ENCODE measurements at regions not wholly inside any gene's neighbourhood (a gene's known extent, or its start where the extent isn't known, plus 50 kb on each side); places are given as distances from the start of the nearest gene placed in this dataset.

DNA sequence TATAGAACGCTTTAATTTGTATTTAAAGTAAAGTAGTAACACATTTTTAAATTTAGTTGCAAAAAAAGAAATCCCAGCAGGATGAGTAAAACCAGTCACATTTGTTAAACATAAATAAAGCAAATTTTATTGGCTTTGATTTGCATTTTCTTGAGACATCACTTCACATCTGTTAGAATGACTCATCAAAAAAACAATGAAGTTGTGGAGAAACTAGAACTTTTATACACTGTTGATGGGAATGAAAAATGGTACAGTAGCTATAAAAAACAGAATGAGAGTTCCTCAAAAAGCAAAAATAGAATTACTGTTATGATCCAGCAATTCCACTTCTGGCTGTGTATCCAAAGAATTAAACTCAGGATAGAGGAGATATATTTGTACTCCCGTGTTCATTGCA, 454.0 kb upstream of the KLHL4 start:
- TF ChIP-seq EZH2 (IDR thresholded peaks at IDR 0.05; ENCODE audit: low read length, missing control alignments): no peak
- TF ChIP-seq, protein P1, sequence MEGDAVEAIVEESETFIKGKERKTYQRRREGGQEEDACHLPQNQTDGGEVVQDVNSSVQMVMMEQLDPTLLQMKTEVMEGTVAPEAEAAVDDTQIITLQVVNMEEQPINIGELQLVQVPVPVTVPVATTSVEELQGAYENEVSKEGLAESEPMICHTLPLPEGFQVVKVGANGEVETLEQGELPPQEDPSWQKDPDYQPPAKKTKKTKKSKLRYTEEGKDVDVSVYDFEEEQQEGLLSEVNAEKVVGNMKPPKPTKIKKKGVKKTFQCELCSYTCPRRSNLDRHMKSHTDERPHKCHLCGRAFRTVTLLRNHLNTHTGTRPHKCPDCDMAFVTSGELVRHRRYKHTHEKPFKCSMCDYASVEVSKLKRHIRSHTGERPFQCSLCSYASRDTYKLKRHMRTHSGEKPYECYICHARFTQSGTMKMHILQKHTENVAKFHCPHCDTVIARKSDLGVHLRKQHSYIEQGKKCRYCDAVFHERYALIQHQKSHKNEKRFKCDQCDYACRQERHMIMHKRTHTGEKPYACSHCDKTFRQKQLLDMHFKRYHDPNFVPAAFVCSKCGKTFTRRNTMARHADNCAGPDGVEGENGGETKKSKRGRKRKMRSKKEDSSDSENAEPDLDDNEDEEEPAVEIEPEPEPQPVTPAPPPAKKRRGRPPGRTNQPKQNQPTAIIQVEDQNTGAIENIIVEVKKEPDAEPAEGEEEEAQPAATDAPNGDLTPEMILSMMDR (conservative IDR thresholded peaks at IDR 0.05 in 1 of 2, IDR thresholded peaks at IDR 0.05 in 1 of 2; ENCODE audit: low read depth in 1 of 2, low read length in 2 of 2): no peak

Data from fibroblast of lung (primary cell).